Mammary epithelial cell (primary cell): ENCODE measurements at regions not wholly inside any gene's neighbourhood (a gene's known extent, or its start where the extent isn't known, plus 50 kb on each side); places are given as distances from the start of the nearest gene placed in this dataset.

ENCODE experiments used
- CTCF ChIP-seq, 2 donors: IDR thresholded peaks in 1 of 2; conservative IDR thresholded peaks in 1 of 2; 2 replicates each; pipeline ENCODE4 v1.5.1; 2011 to 2012; ENCODE audit warnings: inconsistent platforms in 2 of 2, low read length in 2 of 2, mild to moderate bottlenecking in 2 of 2, control low read depth in 1 of 2, low read depth in 1 of 2; ENCODE audit not compliant: insufficient read depth in 1 of 2; ENCODE audit errors: extremely low read depth in 1 of 2
- EZH2 ChIP-seq: IDR thresholded peaks from 2 replicates; pipeline ENCODE4 v1.6.1; 2012; ENCODE audit warnings: low read length, inconsistent platforms, borderline replicate concordance

DNA sequence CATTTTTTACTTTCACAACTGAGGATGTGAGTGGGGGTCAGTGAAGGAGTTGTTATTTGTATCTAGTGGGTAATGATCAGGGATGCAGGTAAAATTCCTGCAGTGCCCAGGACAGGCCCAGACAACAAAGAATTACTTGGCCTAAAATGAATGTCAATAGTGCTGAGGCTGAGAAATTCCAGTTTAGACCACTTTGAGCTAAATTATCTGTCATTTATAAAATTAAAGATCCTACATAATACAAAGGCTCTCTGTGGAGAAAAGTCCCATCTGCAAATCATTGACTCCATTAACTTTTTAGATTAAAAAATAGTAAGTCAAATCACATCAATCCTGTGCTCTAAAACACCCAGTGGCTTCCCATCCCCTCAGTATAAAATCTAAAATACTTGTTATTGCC is 130.7 kb upstream of the COL11A1 start:
- TF ChIP-seq CTCF (conservative IDR thresholded peaks at IDR 0.05 in 1 of 2, IDR thresholded peaks at IDR 0.05 in 1 of 2; ENCODE audit: extremely low read depth in 1 of 2, insufficient read depth in 1 of 2, low read depth in 1 of 2, low read length in 2 of 2): no peak
- TF ChIP-seq EZH2: no peak
